ENCODE measurements at regions not wholly inside any gene's neighbourhood (a gene's known extent, or its start where the extent isn't known, plus 50 kb on each side); places are given as distances from the start of the nearest gene placed in this dataset.

- TF ChIP-seq, protein P1, sequence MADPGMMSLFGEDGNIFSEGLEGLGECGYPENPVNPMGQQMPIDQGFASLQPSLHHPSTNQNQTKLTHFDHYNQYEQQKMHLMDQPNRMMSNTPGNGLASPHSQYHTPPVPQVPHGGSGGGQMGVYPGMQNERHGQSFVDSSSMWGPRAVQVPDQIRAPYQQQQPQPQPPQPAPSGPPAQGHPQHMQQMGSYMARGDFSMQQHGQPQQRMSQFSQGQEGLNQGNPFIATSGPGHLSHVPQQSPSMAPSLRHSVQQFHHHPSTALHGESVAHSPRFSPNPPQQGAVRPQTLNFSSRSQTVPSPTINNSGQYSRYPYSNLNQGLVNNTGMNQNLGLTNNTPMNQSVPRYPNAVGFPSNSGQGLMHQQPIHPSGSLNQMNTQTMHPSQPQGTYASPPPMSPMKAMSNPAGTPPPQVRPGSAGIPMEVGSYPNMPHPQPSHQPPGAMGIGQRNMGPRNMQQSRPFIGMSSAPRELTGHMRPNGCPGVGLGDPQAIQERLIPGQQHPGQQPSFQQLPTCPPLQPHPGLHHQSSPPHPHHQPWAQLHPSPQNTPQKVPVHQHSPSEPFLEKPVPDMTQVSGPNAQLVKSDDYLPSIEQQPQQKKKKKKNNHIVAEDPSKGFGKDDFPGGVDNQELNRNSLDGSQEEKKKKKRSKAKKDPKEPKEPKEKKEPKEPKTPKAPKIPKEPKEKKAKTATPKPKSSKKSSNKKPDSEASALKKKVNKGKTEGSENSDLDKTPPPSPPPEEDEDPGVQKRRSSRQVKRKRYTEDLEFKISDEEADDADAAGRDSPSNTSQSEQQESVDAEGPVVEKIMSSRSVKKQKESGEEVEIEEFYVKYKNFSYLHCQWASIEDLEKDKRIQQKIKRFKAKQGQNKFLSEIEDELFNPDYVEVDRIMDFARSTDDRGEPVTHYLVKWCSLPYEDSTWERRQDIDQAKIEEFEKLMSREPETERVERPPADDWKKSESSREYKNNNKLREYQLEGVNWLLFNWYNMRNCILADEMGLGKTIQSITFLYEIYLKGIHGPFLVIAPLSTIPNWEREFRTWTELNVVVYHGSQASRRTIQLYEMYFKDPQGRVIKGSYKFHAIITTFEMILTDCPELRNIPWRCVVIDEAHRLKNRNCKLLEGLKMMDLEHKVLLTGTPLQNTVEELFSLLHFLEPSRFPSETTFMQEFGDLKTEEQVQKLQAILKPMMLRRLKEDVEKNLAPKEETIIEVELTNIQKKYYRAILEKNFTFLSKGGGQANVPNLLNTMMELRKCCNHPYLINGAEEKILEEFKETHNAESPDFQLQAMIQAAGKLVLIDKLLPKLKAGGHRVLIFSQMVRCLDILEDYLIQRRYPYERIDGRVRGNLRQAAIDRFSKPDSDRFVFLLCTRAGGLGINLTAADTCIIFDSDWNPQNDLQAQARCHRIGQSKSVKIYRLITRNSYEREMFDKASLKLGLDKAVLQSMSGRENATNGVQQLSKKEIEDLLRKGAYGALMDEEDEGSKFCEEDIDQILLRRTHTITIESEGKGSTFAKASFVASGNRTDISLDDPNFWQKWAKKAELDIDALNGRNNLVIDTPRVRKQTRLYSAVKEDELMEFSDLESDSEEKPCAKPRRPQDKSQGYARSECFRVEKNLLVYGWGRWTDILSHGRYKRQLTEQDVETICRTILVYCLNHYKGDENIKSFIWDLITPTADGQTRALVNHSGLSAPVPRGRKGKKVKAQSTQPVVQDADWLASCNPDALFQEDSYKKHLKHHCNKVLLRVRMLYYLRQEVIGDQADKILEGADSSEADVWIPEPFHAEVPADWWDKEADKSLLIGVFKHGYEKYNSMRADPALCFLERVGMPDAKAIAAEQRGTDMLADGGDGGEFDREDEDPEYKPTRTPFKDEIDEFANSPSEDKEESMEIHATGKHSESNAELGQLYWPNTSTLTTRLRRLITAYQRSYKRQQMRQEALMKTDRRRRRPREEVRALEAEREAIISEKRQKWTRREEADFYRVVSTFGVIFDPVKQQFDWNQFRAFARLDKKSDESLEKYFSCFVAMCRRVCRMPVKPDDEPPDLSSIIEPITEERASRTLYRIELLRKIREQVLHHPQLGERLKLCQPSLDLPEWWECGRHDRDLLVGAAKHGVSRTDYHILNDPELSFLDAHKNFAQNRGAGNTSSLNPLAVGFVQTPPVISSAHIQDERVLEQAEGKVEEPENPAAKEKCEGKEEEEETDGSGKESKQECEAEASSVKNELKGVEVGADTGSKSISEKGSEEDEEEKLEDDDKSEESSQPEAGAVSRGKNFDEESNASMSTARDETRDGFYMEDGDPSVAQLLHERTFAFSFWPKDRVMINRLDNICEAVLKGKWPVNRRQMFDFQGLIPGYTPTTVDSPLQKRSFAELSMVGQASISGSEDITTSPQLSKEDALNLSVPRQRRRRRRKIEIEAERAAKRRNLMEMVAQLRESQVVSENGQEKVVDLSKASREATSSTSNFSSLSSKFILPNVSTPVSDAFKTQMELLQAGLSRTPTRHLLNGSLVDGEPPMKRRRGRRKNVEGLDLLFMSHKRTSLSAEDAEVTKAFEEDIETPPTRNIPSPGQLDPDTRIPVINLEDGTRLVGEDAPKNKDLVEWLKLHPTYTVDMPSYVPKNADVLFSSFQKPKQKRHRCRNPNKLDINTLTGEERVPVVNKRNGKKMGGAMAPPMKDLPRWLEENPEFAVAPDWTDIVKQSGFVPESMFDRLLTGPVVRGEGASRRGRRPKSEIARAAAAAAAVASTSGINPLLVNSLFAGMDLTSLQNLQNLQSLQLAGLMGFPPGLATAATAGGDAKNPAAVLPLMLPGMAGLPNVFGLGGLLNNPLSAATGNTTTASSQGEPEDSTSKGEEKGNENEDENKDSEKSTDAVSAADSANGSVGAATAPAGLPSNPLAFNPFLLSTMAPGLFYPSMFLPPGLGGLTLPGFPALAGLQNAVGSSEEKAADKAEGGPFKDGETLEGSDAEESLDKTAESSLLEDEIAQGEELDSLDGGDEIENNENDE (IDR thresholded peaks at IDR 0.05; ENCODE audit: insufficient replicate concordance, low read length) = no peak
- TF ChIP-seq TAF1 (IDR thresholded peaks at IDR 0.05; ENCODE audit: low read depth, low read length) (no peak), RXRA (IDR thresholded peaks at IDR 0.05; ENCODE audit: insufficient read depth, low read depth, low read length) (no peak), FOSL1 (IDR thresholded peaks at IDR 0.05; ENCODE audit: insufficient read depth, low read depth, low read length) (no peak), JUN (IDR thresholded peaks at IDR 0.05; ENCODE audit: low read depth, low read length) (no peak)
These were observed 232.5 kb upstream of the TBL1XR1 start (continued) for GRCh38 chr3:177429771-177430170.
